DOHH2 (cell line): ENCODE measurements at regions not wholly inside any gene's neighbourhood (a gene's known extent, or its start where the extent isn't known, plus 50 kb on each side); places are given as distances from the start of the nearest gene placed in this dataset.

Source experiments
- CTCF ChIP-seq: fragments of 200-600 bp; sonication (generic); IDR thresholded peaks from one replicate; pipeline ENCODE4 v1.5.1; 2014; ENCODE audit warnings: antibody characterized with exemption, mild to moderate bottlenecking, low read depth, low read length; ENCODE audit not compliant: poor library complexity, severe bottlenecking
- EZH2phosphoT487 ChIP-seq: fragments of 200-600 bp; sonication (generic); IDR thresholded peaks from 2 replicates; pipeline ENCODE4 v1.6.1; 2017; ENCODE audit warnings: borderline replicate concordance, mild to moderate bottlenecking, antibody characterized with exemption, low read length, moderate library complexity, mixed read lengths

DNA sequence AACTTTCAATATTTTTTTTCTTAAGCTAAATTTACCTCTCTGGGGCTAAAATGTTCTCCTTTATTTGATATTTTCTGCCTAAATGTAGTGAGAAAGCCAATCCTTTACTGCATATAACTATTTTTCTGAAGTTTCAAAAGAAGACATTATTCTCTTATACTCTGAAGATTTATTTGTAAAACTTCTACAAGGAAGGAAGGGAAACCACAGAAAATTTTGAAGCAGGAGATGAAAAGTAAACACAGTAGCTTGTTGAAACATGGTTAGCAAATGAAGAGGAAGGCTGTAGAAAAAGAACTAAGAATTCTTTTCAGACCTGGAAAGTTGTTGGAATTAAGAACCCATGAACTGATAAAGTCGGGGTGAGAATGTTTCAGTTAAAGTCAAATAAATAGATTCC, 330.3 kb downstream of the HGF start:
- TF ChIP-seq CTCF (no peak), EZH2phosphoT487 (no peak)
